ENCODE measurements at regions not wholly inside any gene's neighbourhood (a gene's known extent, or its start where the extent isn't known, plus 50 kb on each side); places are given as distances from the start of the nearest gene placed in this dataset.
A peak's percentile ranks its signal among the peaks of the same experiment; 100 is the strongest.
"Not testable (repeated sequence)": the region's sequence is repeated elsewhere in the genome, so short reads cannot be mapped to it uniquely, and the experiment has no call there.

DNA sequence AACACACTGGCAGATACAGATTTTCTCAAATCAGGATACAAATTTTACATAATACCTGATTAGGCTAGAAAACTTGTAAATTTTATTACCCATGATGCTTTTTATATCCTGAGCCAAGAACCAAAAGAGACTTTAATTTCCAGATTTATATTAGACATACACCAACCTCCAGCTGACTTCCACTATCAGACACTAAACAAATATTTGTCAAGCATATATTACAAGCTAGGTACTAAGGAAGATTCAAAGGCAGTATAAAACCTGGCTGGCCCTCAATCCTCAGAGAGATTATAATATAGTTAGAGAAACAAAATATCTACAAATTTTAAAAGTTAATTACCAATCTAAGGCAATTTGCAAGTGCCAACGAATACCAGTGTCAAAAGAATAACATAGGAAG is 357.8 kb upstream of the F9 start:
- H3K36me3 ChIP-seq, result no peaks in the 10 kb centered on the region
- no peak overlapping the region for H3K27ac ChIP-seq
- no peak overlapping the region for H3K4me3 ChIP-seq
- H3K27me3 ChIP-seq (replicated peaks), result no peaks in the 10 kb centered on the region
- no peaks in the 10 kb centered on the region for H3K4me1 ChIP-seq (replicated peaks)
- no peaks in the 10 kb centered on the region for H3K9me3 ChIP-seq (replicated peaks)
- no peak for DNase-seq (ENCODE audit: low read depth in 1 of 2, low spot score in 2 of 2)

DNA sequence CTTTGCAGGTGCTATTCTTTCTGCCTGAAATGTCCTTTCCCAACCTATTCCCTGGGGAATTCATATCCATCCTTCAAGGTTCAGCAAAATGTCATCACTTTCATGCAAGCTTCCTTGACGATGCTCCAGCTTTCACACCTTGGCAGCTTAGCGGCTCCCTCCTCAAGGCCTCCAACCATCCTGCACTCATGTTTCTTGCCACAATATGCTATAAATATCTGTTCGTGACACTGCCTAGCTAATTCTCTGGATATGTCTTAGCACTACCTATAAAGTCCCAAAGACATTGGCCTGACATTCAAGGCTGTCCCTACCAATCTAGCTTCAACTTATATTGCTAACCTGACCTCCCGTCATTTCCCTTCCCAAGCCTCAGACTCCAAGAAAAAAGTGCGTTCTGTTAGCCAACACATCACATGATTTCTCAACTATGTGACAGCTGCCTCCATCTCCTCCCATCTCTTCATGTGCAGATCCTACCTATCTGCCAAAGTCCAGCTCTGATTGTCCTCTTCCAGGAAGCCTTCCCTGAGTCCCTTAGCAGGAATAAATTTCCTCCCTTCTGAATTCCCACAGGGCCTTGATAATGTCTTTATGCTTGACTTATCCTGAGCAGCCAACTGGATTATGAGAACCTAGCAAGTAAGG is 359.9 kb upstream of the F9 start:
- Histone ChIP-seq H3K4me1 (replicated peaks) (no peaks in the 10 kb centered on the region), H3K4me3 (no peak overlapping the region), H3K36me3 (no peaks in the 10 kb centered on the region), H3K9me3 (replicated peaks) (no peaks in the 10 kb centered on the region), H3K27ac (no peak overlapping the region), H3K27me3 (replicated peaks) (no peaks in the 10 kb centered on the region)
- no peak for DNase-seq (ENCODE audit: low read depth in 1 of 2, low spot score in 2 of 2)

GRCh38 chrX:139167282-139167681 is 363.3 kb upstream of the F9 start:
- Histone ChIP-seq H3K27ac (no peak overlapping the region), H3K36me3 (no peaks in the 10 kb centered on the region), H3K27me3 (replicated peaks) (no peaks in the 10 kb centered on the region)

GRCh38 chrX:139158256-139158655 is 372.3 kb upstream of the F9 start:
- no peaks in the 10 kb centered on the region for H3K4me1 ChIP-seq (replicated peaks)
- no peaks in the 10 kb centered on the region for H3K9me3 ChIP-seq (replicated peaks)
- no peak overlapping the region for H3K27ac ChIP-seq
- DNase-seq (ENCODE audit: low read depth in 1 of 2, low spot score in 2 of 2), result no peak
- no peaks in the 10 kb centered on the region for H3K36me3 ChIP-seq
- H3K4me3 ChIP-seq, result no peak overlapping the region
- H3K27me3 ChIP-seq (replicated peaks), result no peaks in the 10 kb centered on the region

More at GRCh38 chrX:139167282-139167681, 363.3 kb upstream of the F9 start:
- no peak for DNase-seq (ENCODE audit: low read depth in 1 of 2, low spot score in 2 of 2)
- no peaks in the 10 kb centered on the region for H3K4me1 ChIP-seq (replicated peaks)
- no peak overlapping the region for H3K4me3 ChIP-seq
- no peaks in the 10 kb centered on the region for H3K9me3 ChIP-seq (replicated peaks)

- H3K9me3 ChIP-seq (replicated peaks), result no peaks in the 10 kb centered on the region
- DNase-seq (ENCODE audit: low read depth in 1 of 2, low spot score in 2 of 2), result no peak
- H3K36me3 ChIP-seq, result no peaks in the 10 kb centered on the region
- H3K27ac ChIP-seq, result no peak overlapping the region
- H3K27me3 ChIP-seq (replicated peaks), result no peaks in the 10 kb centered on the region
- H3K4me3 ChIP-seq, result no peak overlapping the region
- H3K4me1 ChIP-seq (replicated peaks), result no peaks in the 10 kb centered on the region
These were observed 374.2 kb upstream of the F9 start for GRCh38 chrX:139156356-139156755.

- not testable (repeated sequence) for H3K27ac ChIP-seq; DNase-seq (ENCODE audit: low read depth in 1 of 2, low spot score in 2 of 2); H3K4me3 ChIP-seq; H3K27me3 ChIP-seq (replicated peaks); H3K9me3 ChIP-seq (replicated peaks); H3K36me3 ChIP-seq; H3K4me1 ChIP-seq (replicated peaks)
These were observed 383.9 kb upstream of the F9 start for GRCh38 chrX:139146625-139147024.

GRCh38 chrX:139141370-139141769 is 389.2 kb upstream of the F9 start:
- Histone ChIP-seq H3K27ac (no peak overlapping the region), H3K36me3 (no peaks in the 10 kb centered on the region), H3K4me3 (no peak overlapping the region), H3K27me3 (replicated peaks) (no peaks in the 10 kb centered on the region), H3K4me1 (replicated peaks) (no peaks in the 10 kb centered on the region), H3K9me3 (replicated peaks) (no peaks in the 10 kb centered on the region)
- DNase-seq (ENCODE audit: low read depth in 1 of 2, low spot score in 2 of 2), result no peak

GRCh38 chrX:139134316-139134715 is 396.2 kb upstream of the F9 start:
- Histone ChIP-seq H3K27me3 (replicated peaks) (no peaks in the 10 kb centered on the region), H3K4me1 (replicated peaks) (no peaks in the 10 kb centered on the region), H3K9me3 (replicated peaks) (no peaks in the 10 kb centered on the region), H3K27ac (no peak overlapping the region), H3K4me3 (no peak overlapping the region), H3K36me3 (no peaks in the 10 kb centered on the region)
- DNase-seq (ENCODE audit: low read depth in 1 of 2, low spot score in 2 of 2), result no peak

- Histone ChIP-seq H3K27me3 (replicated peaks) (no peaks in the 10 kb centered on the region), H3K4me3 (no peak overlapping the region), H3K36me3 (no peaks in the 10 kb centered on the region), H3K4me1 (replicated peaks) (peaks cover 2% of the 10 kb centered on the region), H3K9me3 (replicated peaks) (no peaks in the 10 kb centered on the region), H3K27ac (no peak overlapping the region)
- peak in 1 of 2 experiments; percentile 3 for DNase-seq (ENCODE audit: low read depth in 1 of 2, low spot score in 2 of 2)
These were observed 404.0 kb upstream of the F9 start for GRCh38 chrX:139126493-139126892.

DNA sequence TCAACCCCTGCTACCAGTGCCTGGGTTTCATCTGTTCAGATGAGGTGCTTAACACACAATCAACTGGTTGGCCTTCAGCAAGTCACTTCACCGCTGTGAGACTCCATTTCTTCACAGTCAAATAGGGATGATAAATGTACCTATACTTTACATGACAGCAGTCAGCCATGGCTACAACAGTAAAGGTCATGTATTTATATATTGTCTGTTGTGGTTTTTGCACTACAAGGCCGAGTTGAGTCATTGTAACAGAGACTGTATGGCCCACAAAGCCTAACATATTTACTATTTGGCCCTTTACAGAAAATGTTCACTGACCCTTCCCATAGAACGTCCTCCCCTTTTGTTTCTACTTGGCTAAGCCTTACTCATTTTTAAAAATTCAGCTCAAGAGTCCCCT is 404.6 kb upstream of the F9 start:
- Histone ChIP-seq H3K27me3 (replicated peaks) (no peaks in the 10 kb centered on the region), H3K27ac (no peak overlapping the region), H3K36me3 (no peaks in the 10 kb centered on the region), H3K4me3 (no peak overlapping the region), H3K9me3 (replicated peaks) (no peaks in the 10 kb centered on the region), H3K4me1 (replicated peaks) (peaks cover 8% of the 10 kb centered on the region)
- DNase-seq (ENCODE audit: low read depth in 1 of 2, low spot score in 2 of 2), result no peak

- H3K4me1 ChIP-seq (replicated peaks), result peaks cover 17% of the 10 kb centered on the region
- H3K27ac ChIP-seq, result no peak overlapping the region
- no peaks in the 10 kb centered on the region for H3K27me3 ChIP-seq (replicated peaks)
- H3K9me3 ChIP-seq (replicated peaks), result no peaks in the 10 kb centered on the region
- H3K4me3 ChIP-seq, result no peak overlapping the region
- H3K36me3 ChIP-seq, result no peaks in the 10 kb centered on the region
- DNase-seq (ENCODE audit: low read depth in 1 of 2, low spot score in 2 of 2), result no peak
These were observed 408.8 kb upstream of the F9 start for GRCh38 chrX:139121616-139122286.

DNA sequence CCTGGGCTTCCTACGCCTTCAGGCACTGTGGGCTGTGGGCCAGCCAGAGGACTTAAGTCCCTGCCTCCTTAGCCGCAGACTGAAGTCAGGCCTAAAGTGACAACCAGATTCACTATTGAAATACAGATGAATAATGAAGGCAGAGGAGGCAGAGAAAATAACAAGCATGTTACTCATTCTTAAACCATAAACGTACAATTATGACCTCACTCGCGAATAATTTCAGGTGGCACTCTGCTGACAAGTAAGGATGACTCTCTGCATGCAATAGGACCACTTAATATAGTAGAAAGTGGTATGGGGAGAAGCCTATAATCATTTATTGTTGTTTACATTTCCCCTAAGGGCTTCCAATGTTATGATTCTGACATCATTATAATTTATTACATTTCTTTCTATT is 409.2 kb upstream of the FGF13 start:
- Histone ChIP-seq H3K27me3 (replicated peaks) (no peaks in the 10 kb centered on the region), H3K27ac (0 out of 2 replicates have a peak overlapping the region, but pooled peaks have one; percentile 42), H3K36me3 (no peaks in the 10 kb centered on the region), H3K4me3 (no peak overlapping the region), H3K9me3 (replicated peaks) (no peaks in the 10 kb centered on the region), H3K4me1 (replicated peaks) (peaks cover 17% of the 10 kb centered on the region)
- DNase-seq (ENCODE audit: low read depth in 1 of 2, low spot score in 2 of 2), result peak; percentile 64 to 68

DNA sequence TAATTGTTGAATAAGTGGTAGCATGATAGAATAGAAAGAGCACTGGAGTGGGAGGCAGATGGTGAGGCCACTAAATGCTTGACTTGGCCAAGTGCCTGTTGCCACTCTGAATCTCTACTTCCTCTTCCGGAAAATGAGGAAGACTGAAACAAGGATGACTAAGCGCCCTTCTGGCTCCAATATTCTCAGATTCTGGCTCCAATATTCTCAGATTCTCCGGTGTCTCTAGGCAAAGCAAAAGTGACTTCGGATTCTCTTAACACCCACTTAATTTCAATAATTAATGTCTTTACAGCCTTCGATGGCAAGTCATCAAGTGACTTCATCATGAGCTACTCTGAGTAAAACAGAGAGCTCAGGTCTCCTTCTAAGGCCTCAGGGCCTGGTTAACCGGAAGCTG is 402.2 kb upstream of the FGF13 start:
- Histone ChIP-seq H3K36me3 (no peaks in the 10 kb centered on the region), H3K4me1 (replicated peaks) (no peaks in the 10 kb centered on the region), H3K4me3 (no peak overlapping the region), H3K27me3 (replicated peaks) (no peaks in the 10 kb centered on the region), H3K27ac (no peak overlapping the region), H3K9me3 (replicated peaks) (no peaks in the 10 kb centered on the region)
- DNase-seq (ENCODE audit: low read depth in 1 of 2, low spot score in 2 of 2), result no peak

DNA sequence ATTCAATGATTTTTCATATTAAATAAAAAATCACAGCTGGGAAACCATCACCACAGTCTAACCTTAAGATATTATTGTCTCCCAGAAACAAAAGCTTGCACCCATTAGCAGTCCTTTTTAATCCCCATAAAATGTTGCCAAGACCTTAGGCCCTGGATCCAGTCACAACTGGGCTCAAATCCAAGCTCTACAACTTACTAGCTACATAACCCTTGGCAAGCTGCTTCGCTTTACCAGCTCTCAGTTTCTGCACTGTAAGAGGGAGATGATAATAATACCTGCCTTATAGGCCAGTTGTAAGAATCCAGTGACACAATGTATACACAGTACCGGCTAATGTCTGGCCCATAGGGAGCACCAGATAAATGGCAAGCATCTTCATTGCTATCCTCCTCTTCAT is 400.9 kb upstream of the FGF13 start:
- Histone ChIP-seq H3K4me1 (replicated peaks) (no peaks in the 10 kb centered on the region), H3K4me3 (no peak overlapping the region), H3K27ac (no peak overlapping the region), H3K36me3 (no peaks in the 10 kb centered on the region), H3K27me3 (replicated peaks) (no peaks in the 10 kb centered on the region), H3K9me3 (replicated peaks) (no peaks in the 10 kb centered on the region)
- no peak for DNase-seq (ENCODE audit: low read depth in 1 of 2, low spot score in 2 of 2)

GRCh38 chrX:139106069-139106468 is 394.6 kb upstream of the FGF13 start:
- Histone ChIP-seq H3K4me1 (replicated peaks) (no peaks in the 10 kb centered on the region), H3K9me3 (replicated peaks) (no peaks in the 10 kb centered on the region), H3K4me3 (no peak overlapping the region), H3K27ac (no peak overlapping the region), H3K36me3 (no peaks in the 10 kb centered on the region), H3K27me3 (replicated peaks) (no peaks in the 10 kb centered on the region)
- DNase-seq (ENCODE audit: low read depth in 1 of 2, low spot score in 2 of 2), result peak in 1 of 2 experiments; percentile 33
